T-helper 9 cell (primary cell): ENCODE measurements at regions not wholly inside any gene's neighbourhood (a gene's known extent, or its start where the extent isn't known, plus 50 kb on each side); places are given as distances from the start of the nearest gene placed in this dataset.
"Not testable (repeated sequence)": the region's sequence is repeated elsewhere in the genome, so short reads cannot be mapped to it uniquely, and the experiment has no call there.

ENCODE experiments used
- DNase-seq: peaks from one replicate; pipeline ENCODE4 v3.0.0-alpha.2; 2020

- DNase-seq: not testable (repeated sequence)
Observed at GRCh38 chr19:34871911-34872310, 54.8 kb upstream of the ZNF30 start.

- no peak for DNase-seq
Observed at GRCh38 chr19:34867631-34868030, 59.1 kb upstream of the ZNF30 start.

- not testable (repeated sequence) for DNase-seq
Observed at GRCh38 chr19:34865225-34865624, 61.5 kb upstream of the ZNF30 start.

GRCh38 chr19:34859823-34860736, 66.6 kb upstream of the ZNF30 start:
- DNase-seq: not testable (repeated sequence)

GRCh38 chr19:34859325-34859724, 67.4 kb upstream of the ZNF30 start:
- DNase-seq: not testable (repeated sequence)

GRCh38 chr19:34856052-34856451, 70.7 kb upstream of the ZNF30 start:
- DNase-seq: no peak

- no peak for DNase-seq
Observed at GRCh38 chr19:34853369-34853768, 73.3 kb upstream of the ZNF30 start.

GRCh38 chr19:34852669-34853068, 74.0 kb upstream of the ZNF30 start:
- no peak for DNase-seq

- DNase-seq: no peak
Observed at GRCh38 chr19:34851277-34851804, 75.4 kb upstream of the ZNF30 start.

GRCh38 chr19:34847393-34847792, 74.4 kb upstream of the ZNF599 start:
- no peak for DNase-seq

- no peak for DNase-seq
Observed at GRCh38 chr19:34844277-34844676, 71.3 kb upstream of the ZNF599 start.

GRCh38 chr19:34841780-34842179, 68.8 kb upstream of the ZNF599 start:
- no peak for DNase-seq

GRCh38 chr19:34838753-34839431, 65.9 kb upstream of the ZNF599 start:
- peak; percentile 9 for DNase-seq

- no peak for DNase-seq
Observed at GRCh38 chr19:34838248-34838647, 65.2 kb upstream of the ZNF599 start.

- no peak for DNase-seq
Observed at GRCh38 chr19:34837262-34837661, 64.2 kb upstream of the ZNF599 start.

- DNase-seq: no peak
Observed at GRCh38 chr19:34835631-34836351, 62.8 kb upstream of the ZNF599 start.

- no peak for DNase-seq
Observed at GRCh38 chr19:34834472-34835061, 61.6 kb upstream of the ZNF599 start.

- no peak for DNase-seq
Observed at GRCh38 chr19:34832581-34833112, 59.6 kb upstream of the ZNF599 start.

GRCh38 chr19:34831714-34832113, 58.7 kb upstream of the ZNF599 start:
- no peak for DNase-seq

GRCh38 chr19:34828156-34828555, 55.1 kb upstream of the ZNF599 start:
- DNase-seq: no peak

GRCh38 chr19:34825212-34825611, 52.2 kb upstream of the ZNF599 start:
- DNase-seq: no peak

- no peak for DNase-seq
Observed at GRCh38 chr19:34824686-34825085, 51.7 kb upstream of the ZNF599 start.
